ENCODE measurements at regions not wholly inside any gene's neighbourhood (a gene's known extent, or its start where the extent isn't known, plus 50 kb on each side); places are given as distances from the start of the nearest gene placed in this dataset.

DNA sequence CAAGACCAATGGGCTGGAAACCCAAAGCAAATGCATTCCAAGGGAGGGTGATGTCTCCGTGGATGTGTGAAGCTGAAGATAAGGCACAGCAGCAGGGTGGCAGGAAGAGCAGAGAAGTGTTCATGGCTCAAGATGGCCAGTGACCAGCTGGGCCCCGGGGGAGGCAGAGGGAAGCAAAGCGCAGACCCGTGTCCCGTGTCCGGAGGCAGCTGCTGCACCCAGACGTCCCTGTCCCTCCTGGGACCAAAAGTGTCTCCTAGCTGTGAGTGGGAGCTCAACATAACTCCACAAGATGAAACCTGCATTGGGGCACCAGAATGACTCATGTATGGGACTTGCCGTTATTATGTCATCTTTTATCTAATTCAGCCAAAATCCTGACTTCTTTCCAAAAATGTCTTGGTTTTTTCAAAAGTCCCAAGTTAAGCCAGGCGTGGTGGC lies 118.2 kb downstream of the RIPK4 start:
- TF ChIP-seq, protein P1, sequence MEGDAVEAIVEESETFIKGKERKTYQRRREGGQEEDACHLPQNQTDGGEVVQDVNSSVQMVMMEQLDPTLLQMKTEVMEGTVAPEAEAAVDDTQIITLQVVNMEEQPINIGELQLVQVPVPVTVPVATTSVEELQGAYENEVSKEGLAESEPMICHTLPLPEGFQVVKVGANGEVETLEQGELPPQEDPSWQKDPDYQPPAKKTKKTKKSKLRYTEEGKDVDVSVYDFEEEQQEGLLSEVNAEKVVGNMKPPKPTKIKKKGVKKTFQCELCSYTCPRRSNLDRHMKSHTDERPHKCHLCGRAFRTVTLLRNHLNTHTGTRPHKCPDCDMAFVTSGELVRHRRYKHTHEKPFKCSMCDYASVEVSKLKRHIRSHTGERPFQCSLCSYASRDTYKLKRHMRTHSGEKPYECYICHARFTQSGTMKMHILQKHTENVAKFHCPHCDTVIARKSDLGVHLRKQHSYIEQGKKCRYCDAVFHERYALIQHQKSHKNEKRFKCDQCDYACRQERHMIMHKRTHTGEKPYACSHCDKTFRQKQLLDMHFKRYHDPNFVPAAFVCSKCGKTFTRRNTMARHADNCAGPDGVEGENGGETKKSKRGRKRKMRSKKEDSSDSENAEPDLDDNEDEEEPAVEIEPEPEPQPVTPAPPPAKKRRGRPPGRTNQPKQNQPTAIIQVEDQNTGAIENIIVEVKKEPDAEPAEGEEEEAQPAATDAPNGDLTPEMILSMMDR (IDR thresholded peaks at IDR 0.05; ENCODE audit: control extremely low read depth in 1 of 3, insufficient read depth in 1 of 3, low read depth in 1 of 3, low read length in 3 of 3) = no peak
- no peak for TF ChIP-seq RBBP5 (IDR thresholded peaks at IDR 0.05; ENCODE audit: borderline replicate concordance, low read depth, low read length)
- TF ChIP-seq, protein P2, sequence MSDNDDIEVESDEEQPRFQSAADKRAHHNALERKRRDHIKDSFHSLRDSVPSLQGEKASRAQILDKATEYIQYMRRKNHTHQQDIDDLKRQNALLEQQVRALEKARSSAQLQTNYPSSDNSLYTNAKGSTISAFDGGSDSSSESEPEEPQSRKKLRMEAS (IDR thresholded peaks at IDR 0.05) = no peak

Data from H1 (cell line).